HG03442 (cell line): ENCODE measurements at regions not wholly inside any gene's neighbourhood (a gene's known extent, or its start where the extent isn't known, plus 50 kb on each side); places are given as distances from the start of the nearest gene placed in this dataset.

Experiments used
- ATAC-seq: cut with Tn5 transposase; IDR thresholded peaks from one replicate; pipeline ENCODE4 v1.9.1; 2021; ENCODE audit warnings: mild to moderate bottlenecking, moderate library complexity; ENCODE audit not compliant: unreplicated experiment

DNA sequence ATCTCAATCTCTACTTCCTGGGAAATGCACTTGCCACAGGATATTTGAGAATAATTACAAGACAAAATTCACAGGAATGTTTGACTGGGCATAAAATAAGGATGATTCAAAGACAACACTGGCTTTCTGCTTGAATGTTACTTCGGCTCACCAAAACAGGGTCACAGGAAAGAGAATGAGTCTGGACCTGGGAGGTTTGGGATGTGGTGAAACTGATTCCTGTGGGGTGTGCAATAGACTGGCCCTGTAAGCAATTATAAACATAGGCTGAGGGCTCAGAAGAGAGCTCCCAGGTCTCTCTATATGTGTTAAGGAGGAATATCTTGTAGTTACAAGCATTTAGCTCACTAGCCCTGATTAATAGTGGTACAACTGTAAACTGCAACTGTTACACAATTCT lies 613.9 kb upstream of the CELF2 start:
- no peak for ATAC-seq

DNA sequence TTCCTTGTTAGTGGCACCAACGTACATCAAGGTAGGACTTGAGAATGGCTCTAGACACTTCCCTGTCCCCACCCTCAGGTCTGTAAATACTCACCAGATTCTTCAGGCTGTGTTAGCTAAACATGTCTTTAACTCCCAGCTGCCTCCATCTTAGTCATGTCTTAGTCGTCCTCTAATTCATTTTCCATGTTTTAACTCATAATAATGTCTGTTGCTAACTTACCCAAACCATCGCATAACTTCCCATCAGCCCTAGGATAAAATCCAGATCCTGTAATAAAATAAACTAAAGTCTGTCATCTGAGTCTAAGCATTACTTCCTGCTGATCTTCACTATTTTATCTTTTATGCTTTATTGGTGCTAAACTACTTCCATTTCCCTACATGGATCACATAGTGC lies 600.0 kb upstream of the CELF2 start:
- ATAC-seq: no peak

- ATAC-seq: peak; percentile 94
Measured at GRCh38 chr10:10418387-10418786, 599.3 kb upstream of the CELF2 start.

GRCh38 chr10:10421071-10421470 lies 596.6 kb upstream of the CELF2 start:
- ATAC-seq: no peak

GRCh38 chr10:10431422-10432066 lies 586.1 kb upstream of the CELF2 start:
- no peak for ATAC-seq

DNA sequence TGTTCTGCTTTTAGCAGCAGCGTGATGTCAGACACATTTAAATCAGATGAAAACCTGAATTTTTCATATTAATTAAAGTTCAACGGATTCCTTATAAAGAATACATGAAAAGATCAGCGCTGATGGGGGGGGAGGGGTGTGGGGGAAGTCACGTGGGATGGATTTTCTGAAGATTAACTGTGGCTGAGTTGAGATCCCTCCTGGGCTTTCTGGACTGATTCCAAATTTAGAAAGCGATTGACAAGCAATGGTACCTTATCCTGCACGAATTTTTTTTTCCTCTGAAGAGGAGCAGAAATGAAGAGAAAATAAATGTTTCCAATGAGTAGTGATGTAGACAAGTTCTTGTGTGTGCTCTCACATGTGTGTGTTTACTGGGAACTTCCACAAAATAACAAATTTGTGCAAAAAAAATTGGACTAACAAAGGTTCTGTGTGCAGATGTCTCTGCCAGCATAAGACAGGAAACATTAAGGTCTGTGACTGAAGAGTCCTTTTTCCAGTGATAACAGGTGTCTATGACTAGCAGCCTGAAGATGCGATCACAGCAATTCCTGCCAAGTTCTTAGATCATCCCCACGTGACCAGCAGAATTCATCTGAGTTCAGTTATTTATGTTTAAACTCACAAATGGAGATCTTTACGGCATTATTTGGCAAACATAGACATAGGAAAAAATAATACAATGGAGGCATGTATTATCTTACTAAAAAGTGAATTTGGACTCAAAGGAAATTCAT lies 585.2 kb upstream of the CELF2 start:
- ATAC-seq: no peak

GRCh38 chr10:10434312-10434711 lies 583.4 kb upstream of the CELF2 start:
- ATAC-seq: no peak

- ATAC-seq: no peak
Measured at GRCh38 chr10:10437886-10438285, 579.8 kb upstream of the CELF2 start.

DNA sequence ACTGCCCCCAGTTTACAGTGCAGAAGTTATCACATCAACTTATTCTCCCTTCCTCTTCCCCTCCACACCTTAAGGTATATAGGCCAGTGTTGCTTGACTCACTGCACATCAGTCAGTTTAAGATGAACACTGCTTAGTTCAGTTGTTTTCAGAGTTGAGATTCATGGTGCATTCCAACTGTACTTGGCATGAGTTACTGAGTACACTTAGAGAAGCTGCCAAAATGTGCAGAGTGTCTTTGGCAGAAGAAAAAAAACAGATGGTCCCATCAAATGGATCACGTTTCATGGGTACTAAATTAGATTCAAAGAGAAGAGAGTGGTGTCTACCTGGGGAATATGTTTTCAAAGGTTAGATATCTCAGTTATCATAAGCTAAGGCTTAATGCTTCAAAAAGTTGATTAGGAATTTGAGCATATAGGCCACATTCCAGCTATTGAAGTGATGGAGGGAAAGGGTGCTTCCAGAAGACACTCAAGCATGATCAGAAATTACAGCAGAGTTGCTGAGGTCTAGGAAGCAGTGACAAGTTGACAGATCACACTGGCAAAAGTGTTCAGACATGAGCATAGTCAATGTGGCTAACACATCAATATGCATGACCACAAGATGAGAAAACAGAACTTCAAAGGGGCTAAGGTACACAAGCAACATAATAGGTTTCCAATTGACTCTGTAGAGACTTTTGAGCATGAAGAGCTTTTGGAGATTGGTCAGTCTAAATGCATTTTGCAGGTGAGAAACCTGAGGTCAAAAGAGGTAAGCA lies 579.2 kb upstream of the CELF2 start:
- no peak for ATAC-seq

GRCh38 chr10:10456856-10457255 lies 560.8 kb upstream of the CELF2 start:
- ATAC-seq: no peak

GRCh38 chr10:10460451-10460850 lies 557.2 kb upstream of the CELF2 start:
- no peak for ATAC-seq

GRCh38 chr10:10462151-10462941 lies 555.3 kb upstream of the CELF2 start:
- ATAC-seq: no peak

DNA sequence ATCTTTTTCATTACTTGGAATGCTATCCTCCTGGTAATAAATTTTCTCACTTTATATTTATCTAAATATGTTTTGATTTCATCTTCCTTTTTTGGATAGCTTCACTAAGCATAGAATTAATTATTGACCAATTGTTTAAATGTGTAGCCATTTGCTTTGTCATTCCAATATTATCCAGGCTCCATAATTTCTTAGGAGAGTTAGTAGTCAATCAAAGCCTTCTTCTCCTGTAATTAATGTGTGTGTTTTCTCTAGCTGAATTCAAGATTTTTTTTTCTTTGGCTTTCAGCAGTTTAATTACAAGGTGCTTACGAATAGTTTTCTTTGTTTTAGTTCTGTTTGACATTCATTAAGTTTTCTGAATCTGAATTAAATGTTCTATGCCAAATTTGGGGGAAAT lies 545.9 kb upstream of the CELF2 start:
- ATAC-seq: no peak

DNA sequence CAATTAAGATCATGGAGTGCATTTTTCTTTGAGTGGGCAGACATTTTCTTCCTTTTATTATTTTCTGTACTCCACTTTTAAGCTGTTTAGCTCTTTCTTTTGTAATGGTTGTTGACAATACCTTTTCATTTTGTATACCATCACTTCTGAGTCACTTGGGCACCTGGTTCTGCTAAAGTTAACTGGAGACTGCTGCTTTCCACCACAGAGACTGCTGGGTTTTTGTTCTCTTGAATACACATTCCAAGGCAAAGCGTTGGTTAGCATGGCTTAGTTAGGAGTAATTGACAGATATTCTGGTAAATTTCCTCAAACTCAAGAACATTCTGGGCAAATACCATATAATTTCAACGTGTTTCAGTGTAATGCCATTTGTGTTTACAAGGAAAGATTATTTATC lies 541.9 kb upstream of the CELF2 start:
- ATAC-seq: no peak

DNA sequence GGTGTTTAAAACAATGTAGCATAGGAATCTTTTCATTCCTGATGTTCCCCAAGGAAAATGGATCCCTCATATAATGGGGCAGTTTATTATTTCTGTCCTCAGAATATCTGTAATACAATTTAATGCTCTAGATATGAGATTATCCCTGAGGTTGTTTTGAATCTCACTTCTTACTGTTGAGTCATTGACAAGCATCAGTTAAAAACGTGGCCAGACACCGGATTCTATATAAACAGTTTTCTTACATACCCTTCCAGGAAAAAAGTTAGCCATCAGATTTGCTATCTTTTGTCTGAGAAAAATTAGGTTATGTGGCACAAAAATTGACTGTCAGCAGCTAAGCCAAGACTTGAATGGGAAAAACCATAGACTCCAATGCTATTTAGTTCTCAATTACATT lies 539.8 kb upstream of the CELF2 start:
- no peak for ATAC-seq

- ATAC-seq: no peak
Measured at GRCh38 chr10:10479465-10479864, 538.2 kb upstream of the CELF2 start.

GRCh38 chr10:10482613-10483012 lies 535.1 kb upstream of the CELF2 start:
- ATAC-seq: no peak

DNA sequence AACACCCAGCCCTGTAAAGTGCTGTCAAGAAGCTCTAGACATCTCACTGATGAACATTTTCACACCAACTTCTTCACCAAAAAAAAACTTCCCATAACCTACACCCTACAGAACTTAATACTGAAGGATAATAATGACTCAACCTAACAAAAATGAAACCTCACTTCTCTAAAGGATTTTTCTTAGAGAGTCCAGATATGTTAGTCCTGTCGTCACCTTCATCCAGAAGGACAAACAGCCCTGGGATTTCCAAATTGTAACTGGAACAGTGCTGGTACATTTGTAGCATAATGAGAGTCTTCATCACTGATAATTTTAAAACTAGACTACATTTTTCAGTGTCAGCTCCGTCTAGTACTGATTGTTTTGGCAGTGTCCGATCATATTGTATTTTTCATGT lies 528.6 kb upstream of the CELF2 start:
- no peak for ATAC-seq

DNA sequence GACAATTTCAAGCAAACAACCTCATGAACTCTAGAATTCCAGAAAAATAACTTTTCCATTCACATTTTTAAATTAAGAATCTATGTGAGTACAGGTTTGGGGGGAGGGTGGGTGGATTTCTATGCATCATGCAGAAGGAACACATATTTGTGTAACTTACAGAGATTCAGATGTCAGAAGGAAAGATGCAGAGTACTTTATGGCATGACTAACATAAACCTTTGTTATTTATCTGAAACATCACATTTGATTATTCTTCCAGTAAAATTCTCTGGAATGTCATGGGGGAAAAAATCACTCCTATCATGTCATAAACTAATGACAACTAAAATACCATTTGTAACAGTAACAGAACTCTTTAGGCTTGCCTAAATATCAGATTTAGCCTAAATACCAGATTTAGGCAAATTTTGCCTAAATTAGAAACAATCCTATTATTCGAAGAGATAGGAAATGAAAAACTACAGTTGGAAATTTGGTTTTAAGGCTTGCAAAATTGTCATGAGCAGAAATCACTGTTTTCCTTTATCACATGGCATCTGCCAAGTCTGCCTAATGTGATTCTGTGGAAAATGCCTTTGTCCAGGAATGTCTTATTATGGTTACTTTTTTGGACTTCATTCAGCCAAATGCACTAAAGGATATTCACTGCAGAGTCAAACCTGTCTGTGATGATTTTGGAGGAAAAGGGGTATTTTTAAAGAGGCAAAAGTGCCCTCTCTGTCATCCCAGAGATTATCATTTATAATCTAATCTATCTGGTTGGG lies 527.7 kb upstream of the CELF2 start:
- ATAC-seq: no peak

GRCh38 chr10:10490581-10490980 lies 527.1 kb upstream of the CELF2 start:
- no peak for ATAC-seq
